Activated CD4-positive, alpha-beta T cell treated with anti-CD3 and anti-CD28 coated beads, Interleukin-2, amount 50 U/mL, for 24 hours (primary cell): ENCODE measurements at regions not wholly inside any gene's neighbourhood (a gene's known extent, or its start where the extent isn't known, plus 50 kb on each side); places are given as distances from the start of the nearest gene placed in this dataset.
"Not testable (repeated sequence)": the region's sequence is repeated elsewhere in the genome, so short reads cannot be mapped to it uniquely, and the experiment has no call there.

ENCODE experiments used
- DNase-seq, 2 donors: peaks; one replicate each; pipeline ENCODE4 v3.0.0-alpha.2; 2020; ENCODE audit warnings: low read depth in 1 of 2, low spot score in 1 of 2

GRCh38 chr7:156020566-156020965, 208.3 kb upstream of the SHH start:
- DNase-seq, result no peak

GRCh38 chr7:156019776-156020565, 207.7 kb upstream of the SHH start:
- DNase-seq, result no peak

GRCh38 chr7:156019308-156019707, 207.0 kb upstream of the SHH start:
- DNase-seq, result no peak

- DNase-seq, result no peak
These were observed 205.8 kb upstream of the SHH start for GRCh38 chr7:156017916-156018700.

- no peak for DNase-seq
These were observed 205.2 kb upstream of the SHH start for GRCh38 chr7:156017431-156017830.

GRCh38 chr7:156015237-156016020, 203.2 kb upstream of the SHH start:
- no peak for DNase-seq

GRCh38 chr7:156014808-156015207, 202.5 kb upstream of the SHH start:
- no peak for DNase-seq

GRCh38 chr7:156014201-156014600, 201.9 kb upstream of the SHH start:
- no peak for DNase-seq

GRCh38 chr7:156012412-156012811, 200.1 kb upstream of the SHH start:
- DNase-seq, result no peak

GRCh38 chr7:156009569-156009968, 197.3 kb upstream of the SHH start:
- DNase-seq, result no peak

- DNase-seq, result not testable (repeated sequence)
These were observed 194.6 kb upstream of the SHH start for GRCh38 chr7:156006876-156007275.

- no peak for DNase-seq
These were observed 193.8 kb upstream of the SHH start for GRCh38 chr7:156006024-156006423.

- DNase-seq, result no peak
These were observed 193.0 kb upstream of the SHH start for GRCh38 chr7:156005202-156005691.

GRCh38 chr7:156004265-156005201, 192.3 kb upstream of the SHH start:
- no peak for DNase-seq

- no peak for DNase-seq
These were observed 191.2 kb upstream of the SHH start for GRCh38 chr7:156003220-156004162.

- no peak for DNase-seq
These were observed 190.3 kb upstream of the SHH start for GRCh38 chr7:156002362-156003066.

GRCh38 chr7:156001496-156002260, 189.4 kb upstream of the SHH start:
- DNase-seq, result no peak
